ENCODE measurements at regions not wholly inside any gene's neighbourhood (a gene's known extent, or its start where the extent isn't known, plus 50 kb on each side); places are given as distances from the start of the nearest gene placed in this dataset.

GRCh38 chr16:64403352-64403751, 718.5 kb downstream of the CDH11 start:
- no peak overlapping the region for H3K4me3 ChIP-seq (ENCODE audit: low read depth, low read length)
- TF ChIP-seq CTCF (IDR thresholded peaks at IDR 0.05; ENCODE audit: low read depth, low read length) = no peak
- DNase-seq (ENCODE audit: low read depth, low spot score) = no peak
- in situ Hi-C loops (cut with HindIII; ENCODE audit: low sequenced_read_pairs) = no loop called here

- H3K4me3 ChIP-seq (ENCODE audit: low read depth, low read length) = no peak overlapping the region
- no peak for DNase-seq (ENCODE audit: low read depth, low spot score)
- no peak for TF ChIP-seq CTCF (IDR thresholded peaks at IDR 0.05; ENCODE audit: low read depth, low read length)
Measured at GRCh38 chr16:64398793-64399192, 723.1 kb downstream of the CDH11 start.

GRCh38 chr16:64397945-64398508, 723.8 kb downstream of the CDH11 start:
- peak; percentile 24 for DNase-seq (ENCODE audit: low read depth, low spot score)
- in situ Hi-C loops (cut with HindIII; ENCODE audit: low sequenced_read_pairs) = no loop called here
- no peak overlapping the region for H3K4me3 ChIP-seq (ENCODE audit: low read depth, low read length)
- TF ChIP-seq CTCF (IDR thresholded peaks at IDR 0.05; ENCODE audit: low read depth, low read length) = no peak

More at GRCh38 chr16:64398793-64399192, 723.1 kb downstream of the CDH11 start:
- in situ Hi-C loops (cut with HindIII; ENCODE audit: low sequenced_read_pairs) = no loop called here

GRCh38 chr16:64397042-64397441, 724.8 kb downstream of the CDH11 start:
- in situ Hi-C loops (cut with HindIII; ENCODE audit: low sequenced_read_pairs) = no loop called here
- H3K4me3 ChIP-seq (ENCODE audit: low read depth, low read length) = no peak overlapping the region
- peak; percentile 36 for DNase-seq (ENCODE audit: low read depth, low spot score)
- no peak for TF ChIP-seq CTCF (IDR thresholded peaks at IDR 0.05; ENCODE audit: low read depth, low read length)

GRCh38 chr16:64394061-64394460, 727.8 kb downstream of the CDH11 start:
- H3K4me3 ChIP-seq (ENCODE audit: low read depth, low read length) = no peak overlapping the region
- in situ Hi-C loops (cut with HindIII; ENCODE audit: low sequenced_read_pairs) = no loop called here
- no peak for DNase-seq (ENCODE audit: low read depth, low spot score)
- TF ChIP-seq CTCF (IDR thresholded peaks at IDR 0.05; ENCODE audit: low read depth, low read length) = no peak

- no peak for DNase-seq (ENCODE audit: low read depth, low spot score)
- TF ChIP-seq CTCF (IDR thresholded peaks at IDR 0.05; ENCODE audit: low read depth, low read length) = no peak
- in situ Hi-C loops (cut with HindIII; ENCODE audit: low sequenced_read_pairs) = no loop called here
- H3K4me3 ChIP-seq (ENCODE audit: low read depth, low read length) = no peak overlapping the region
Measured at GRCh38 chr16:64392456-64392855, 729.4 kb downstream of the CDH11 start.
